WTC11 (cell line): ENCODE measurements at regions not wholly inside any gene's neighbourhood (a gene's known extent, or its start where the extent isn't known, plus 50 kb on each side); places are given as distances from the start of the nearest gene placed in this dataset.

Source experiments
- GTF2I ChIP-seq: fragments of 250-450 bp; sonication (Bioruptor Pico); conservative IDR thresholded peaks from 2 replicates; pipeline ENCODE4 v1.4.0; 2021; ENCODE audit warnings: mild to moderate bottlenecking
- KAT7 ChIP-seq: sonication (generic); formaldehyde crosslinking; IDR thresholded peaks from 2 replicates; pipeline ENCODE4 v1.8.1; 2023; ENCODE audit warnings: missing genetic modification reagents, mild to moderate bottlenecking, borderline replicate concordance
- MXD4 ChIP-seq: fragments of 250-450 bp; sonication (Bioruptor Pico); IDR thresholded peaks from 2 replicates; pipeline ENCODE4 v1.8.0; 2021; ENCODE audit warnings: mild to moderate bottlenecking, moderate library complexity, borderline replicate concordance
- ZBTB21 ChIP-seq: sonication (generic); formaldehyde crosslinking; IDR thresholded peaks from 2 replicates; pipeline ENCODE4 v1.8.1; 2023; ENCODE audit warnings: mild to moderate bottlenecking, missing genetic modification reagents, borderline replicate concordance
- ZNF138 ChIP-seq: sonication (generic); formaldehyde crosslinking; conservative IDR thresholded peaks from 2 replicates; pipeline ENCODE4 v1.8.1; 2022; ENCODE audit warnings: mild to moderate bottlenecking, moderate library complexity, missing genetic modification reagents
- TF ChIP-seq, protein P1 (sequence below): fragments of 200-600 bp; IDR thresholded peaks from 2 replicates; pipeline ENCODE4 v1.8.0; 2022; ENCODE audit warnings: antibody characterized with exemption
- TF ChIP-seq, protein P2 (sequence below): sonication (generic); formaldehyde crosslinking; IDR thresholded peaks from 2 replicates; pipeline ENCODE4 v1.8.1; 2022; ENCODE audit warnings: low read depth, missing genetic modification reagents, borderline replicate concordance
- TF ChIP-seq, protein P3 (sequence below): sonication (generic); formaldehyde crosslinking; IDR thresholded peaks from 2 replicates; pipeline ENCODE4 v1.8.1; 2022; ENCODE audit warnings: mild to moderate bottlenecking, moderate library complexity, missing genetic modification reagents
- TF ChIP-seq, protein P4 (sequence below): fragments of 250-450 bp; sonication (Bioruptor Pico); conservative IDR thresholded peaks from 2 replicates; pipeline ENCODE4 v1.9.0; 2021; ENCODE audit warnings: mild to moderate bottlenecking
- TF ChIP-seq, protein P5 (sequence below): sonication (generic); formaldehyde crosslinking; conservative IDR thresholded peaks from 2 replicates; pipeline ENCODE4 v1.8.1; 2022; ENCODE audit warnings: mild to moderate bottlenecking, missing genetic modification reagents

DNA sequence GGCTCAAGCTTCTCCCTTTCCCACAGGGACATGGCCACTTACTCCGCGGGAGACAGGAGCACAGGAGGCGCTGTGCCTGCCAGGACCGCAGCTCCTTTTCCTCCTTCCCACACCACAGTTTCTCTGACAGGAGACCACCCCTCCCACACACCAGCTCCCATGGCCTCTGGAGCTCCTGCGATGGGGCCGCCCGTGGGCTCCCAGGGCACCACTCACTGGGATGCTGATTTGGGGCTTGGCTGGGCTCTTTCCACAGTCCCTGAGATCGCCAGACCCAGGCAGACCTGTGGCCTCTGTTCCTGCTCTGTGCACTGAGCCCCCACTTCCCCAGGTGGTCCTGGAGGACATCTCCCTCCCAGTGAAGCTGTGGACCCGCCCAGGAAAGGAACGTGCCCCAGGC lies 226.9 kb upstream of the SHH start:
- TF ChIP-seq, protein P1, sequence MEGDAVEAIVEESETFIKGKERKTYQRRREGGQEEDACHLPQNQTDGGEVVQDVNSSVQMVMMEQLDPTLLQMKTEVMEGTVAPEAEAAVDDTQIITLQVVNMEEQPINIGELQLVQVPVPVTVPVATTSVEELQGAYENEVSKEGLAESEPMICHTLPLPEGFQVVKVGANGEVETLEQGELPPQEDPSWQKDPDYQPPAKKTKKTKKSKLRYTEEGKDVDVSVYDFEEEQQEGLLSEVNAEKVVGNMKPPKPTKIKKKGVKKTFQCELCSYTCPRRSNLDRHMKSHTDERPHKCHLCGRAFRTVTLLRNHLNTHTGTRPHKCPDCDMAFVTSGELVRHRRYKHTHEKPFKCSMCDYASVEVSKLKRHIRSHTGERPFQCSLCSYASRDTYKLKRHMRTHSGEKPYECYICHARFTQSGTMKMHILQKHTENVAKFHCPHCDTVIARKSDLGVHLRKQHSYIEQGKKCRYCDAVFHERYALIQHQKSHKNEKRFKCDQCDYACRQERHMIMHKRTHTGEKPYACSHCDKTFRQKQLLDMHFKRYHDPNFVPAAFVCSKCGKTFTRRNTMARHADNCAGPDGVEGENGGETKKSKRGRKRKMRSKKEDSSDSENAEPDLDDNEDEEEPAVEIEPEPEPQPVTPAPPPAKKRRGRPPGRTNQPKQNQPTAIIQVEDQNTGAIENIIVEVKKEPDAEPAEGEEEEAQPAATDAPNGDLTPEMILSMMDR, result no peak
- TF ChIP-seq MXD4 (no peak), ZBTB21 (CRISPR knock-in tag) (no peak), GTF2I (no peak), ZNF138 (no peak), KAT7 (CRISPR knock-in tag) (no peak)
- TF ChIP-seq, protein P2, sequence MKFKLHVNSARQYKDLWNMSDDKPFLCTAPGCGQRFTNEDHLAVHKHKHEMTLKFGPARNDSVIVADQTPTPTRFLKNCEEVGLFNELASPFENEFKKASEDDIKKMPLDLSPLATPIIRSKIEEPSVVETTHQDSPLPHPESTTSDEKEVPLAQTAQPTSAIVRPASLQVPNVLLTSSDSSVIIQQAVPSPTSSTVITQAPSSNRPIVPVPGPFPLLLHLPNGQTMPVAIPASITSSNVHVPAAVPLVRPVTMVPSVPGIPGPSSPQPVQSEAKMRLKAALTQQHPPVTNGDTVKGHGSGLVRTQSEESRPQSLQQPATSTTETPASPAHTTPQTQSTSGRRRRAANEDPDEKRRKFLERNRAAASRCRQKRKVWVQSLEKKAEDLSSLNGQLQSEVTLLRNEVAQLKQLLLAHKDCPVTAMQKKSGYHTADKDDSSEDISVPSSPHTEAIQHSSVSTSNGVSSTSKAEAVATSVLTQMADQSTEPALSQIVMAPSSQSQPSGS, result no peak
- TF ChIP-seq, protein P3, sequence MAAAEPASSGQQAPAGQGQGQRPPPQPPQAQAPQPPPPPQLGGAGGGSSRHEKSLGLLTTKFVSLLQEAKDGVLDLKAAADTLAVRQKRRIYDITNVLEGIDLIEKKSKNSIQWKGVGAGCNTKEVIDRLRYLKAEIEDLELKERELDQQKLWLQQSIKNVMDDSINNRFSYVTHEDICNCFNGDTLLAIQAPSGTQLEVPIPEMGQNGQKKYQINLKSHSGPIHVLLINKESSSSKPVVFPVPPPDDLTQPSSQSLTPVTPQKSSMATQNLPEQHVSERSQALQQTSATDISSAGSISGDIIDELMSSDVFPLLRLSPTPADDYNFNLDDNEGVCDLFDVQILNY (CRISPR knock-in tag), result no peak
- TF ChIP-seq, protein P4, sequence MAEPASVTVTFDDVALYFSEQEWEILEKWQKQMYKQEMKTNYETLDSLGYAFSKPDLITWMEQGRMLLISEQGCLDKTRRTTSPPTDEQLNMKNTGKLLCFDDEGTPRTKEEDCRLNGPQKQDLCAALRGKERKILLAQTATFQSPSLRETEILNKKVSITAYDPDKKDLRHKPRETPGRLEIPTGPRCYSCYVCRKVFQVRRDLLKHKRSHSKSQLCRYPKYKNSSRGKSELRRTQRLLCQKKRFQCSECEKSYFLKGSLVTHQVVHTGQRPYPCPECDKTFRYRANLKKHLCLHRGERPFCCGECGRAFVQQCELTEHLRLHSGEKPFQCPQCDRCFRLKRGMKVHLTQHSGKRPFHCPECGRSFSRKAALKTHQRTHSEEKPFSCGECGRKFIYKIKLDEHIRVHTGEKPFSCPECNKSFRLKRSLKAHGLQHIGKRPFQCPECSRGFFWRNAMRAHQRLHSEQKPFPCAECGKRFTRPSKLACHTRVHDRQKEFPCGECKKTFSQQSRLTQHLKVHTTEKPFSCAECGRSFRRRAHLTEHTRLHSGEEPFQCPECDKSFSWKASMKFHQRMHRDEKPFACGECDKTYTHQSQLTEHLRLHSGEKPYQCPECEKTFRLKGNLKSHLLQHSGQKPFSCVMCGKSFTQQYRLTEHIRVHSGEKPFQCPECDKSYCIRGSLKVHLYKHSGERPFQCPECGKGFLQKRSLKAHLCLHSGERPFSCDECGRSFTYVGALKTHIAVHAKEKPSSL, result no peak
- TF ChIP-seq, protein P5, sequence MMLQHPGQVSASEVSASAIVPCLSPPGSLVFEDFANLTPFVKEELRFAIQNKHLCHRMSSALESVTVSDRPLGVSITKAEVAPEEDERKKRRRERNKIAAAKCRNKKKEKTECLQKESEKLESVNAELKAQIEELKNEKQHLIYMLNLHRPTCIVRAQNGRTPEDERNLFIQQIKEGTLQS (CRISPR knock-in tag), result no peak
